B cell (primary cell): ENCODE measurements at regions not wholly inside any gene's neighbourhood (a gene's known extent, or its start where the extent isn't known, plus 50 kb on each side); places are given as distances from the start of the nearest gene placed in this dataset.

Experiments
- ATAC-seq: fragments of 200-7000 bp; cut with Tn5 transposase; one replicate; pipeline ENCODE4 v1.10.0; 2021; ENCODE audit warnings: low read depth, mild to moderate bottlenecking, moderate number of reproducible peaks, moderate library complexity
- CTCF ChIA-PET: fragments of 350-600 bp; sonication (Branson Sonifier 250); formaldehyde crosslinking; loops from one replicate; lab custom pipeline; 2021; ENCODE audit warnings: antibody characterized with exemption, inconsistent platforms; lab: Charles Lee
- POLR2A ChIA-PET: fragments of 350-600 bp; sonication (Branson Sonifier 250); formaldehyde crosslinking; loops from one replicate; lab custom pipeline; 2021; ENCODE audit warnings: antibody characterized with exemption; lab: Charles Lee
- DNase-seq: peaks from one replicate; pipeline ENCODE4 v3.0.0; 2013
- H2AFZ ChIP-seq: 2 replicates; pipeline ENCODE4 v1.6.1; 2012; ENCODE audit warnings: mild to moderate bottlenecking, low read depth, low read length; ENCODE audit not compliant: insufficient read depth, poor library complexity, severe bottlenecking
- H3K27ac ChIP-seq, 2 donors: 1 replicate in 1 of 2; 2 replicates in 1 of 2; pipeline ENCODE4 v1.5.1; 2012 to 2013; ENCODE audit warnings: low read length in 2 of 2, mild to moderate bottlenecking in 2 of 2, moderate library complexity in 1 of 2
- H3K27me3 ChIP-seq, 4 experiments: fragments of 200-600 bp in 1 of 4; sonication (generic) in 1 of 4; replicated peaks in 1 of 4; 1 replicate in 2 of 4; 2 replicates in 2 of 4; pipeline versions ENCODE4 v1.6.1 to v1.7.0; 2013 to 2016; ENCODE audit warnings: low read length in 3 of 4, mild to moderate bottlenecking in 2 of 4, mixed read lengths in 1 of 4, moderate library complexity in 1 of 4; ENCODE audit not compliant: insufficient read depth in 4 of 4, control insufficient read depth in 3 of 4; ENCODE audit errors: control extremely low read depth in 1 of 4
- H3K36me3 ChIP-seq, 2 experiments: replicated peaks in 1 of 2; 1 replicate in 1 of 2; 2 replicates in 1 of 2; pipeline versions ENCODE4 v1.6.1 to v1.7.1; 2013; ENCODE audit warnings: low read length in 1 of 2; ENCODE audit not compliant: insufficient read depth in 2 of 2, control insufficient read depth in 1 of 2; ENCODE audit errors: control extremely low read depth in 1 of 2, extremely low read depth in 1 of 2
- H3K4me1 ChIP-seq, 2 donors: fragments of 200-600 bp in 1 of 2; sonication (generic) in 1 of 2; 1 replicate in 1 of 2; 2 replicates in 1 of 2; pipeline versions ENCODE4 v1.5.1 to v1.6.1; 2013 to 2017; ENCODE audit warnings: low read length in 2 of 2; ENCODE audit not compliant: control insufficient read depth in 2 of 2, insufficient read depth in 2 of 2
- H3K4me2 ChIP-seq: replicated peaks from 2 replicates; pipeline ENCODE3; 2012; ENCODE audit warnings: mild to moderate bottlenecking, low read depth, low read length; ENCODE audit not compliant: poor library complexity, severe bottlenecking
- H3K4me3 ChIP-seq, 5 experiments: fragments of 200-600 bp in 1 of 5; sonication (generic) in 1 of 5; 1 replicate in 3 of 5; 2 replicates in 2 of 5; pipeline versions ENCODE4 v1.5.1 to v1.7.0; 2011 to 2016; ENCODE audit warnings: low read length in 4 of 5, mild to moderate bottlenecking in 4 of 5, low read depth in 2 of 5, control low read depth in 1 of 5, moderate library complexity in 1 of 5; ENCODE audit not compliant: insufficient read depth in 1 of 5; ENCODE audit errors: control extremely low read depth in 1 of 5, extremely low read depth in 1 of 5
- H3K79me2 ChIP-seq: fragments of 200-600 bp; sonication (generic); one replicate; pipeline ENCODE4 v1.6.0; 2016; ENCODE audit warnings: low read length; ENCODE audit not compliant: control insufficient read depth, insufficient read depth
- H3K9ac ChIP-seq: fragments of 200-600 bp; sonication (generic); 2 replicates; pipeline ENCODE4 v1.6.1; 2017; ENCODE audit warnings: mild to moderate bottlenecking, low read length, moderate library complexity
- H3K9me3 ChIP-seq, 3 donors: one replicate each; pipeline versions ENCODE4 v1.6.1 to v1.7.1; 2013; ENCODE audit warnings: low read length in 2 of 3; ENCODE audit not compliant: control insufficient read depth in 2 of 3, insufficient read depth in 1 of 3; ENCODE audit errors: control extremely low read depth in 1 of 3
- H4K20me1 ChIP-seq: 2 replicates; pipeline ENCODE4 v1.6.0; 2012; ENCODE audit warnings: mild to moderate bottlenecking, low read length; ENCODE audit not compliant: insufficient read depth, control insufficient read depth, poor library complexity, severe bottlenecking
- H3K27ac Mint-ChIP-seq: one replicate; pipeline ENCODE4 v1.8.0; 2021; ENCODE audit warnings: mixed read lengths
- H3K27me3 Mint-ChIP-seq: one replicate; pipeline ENCODE4 v1.8.0; 2021; ENCODE audit warnings: mixed read lengths
- H3K4me1 Mint-ChIP-seq: one replicate; pipeline ENCODE4 v1.8.0; 2021; ENCODE audit warnings: mixed read lengths
- H3K4me3 Mint-ChIP-seq: one replicate; pipeline ENCODE4 v1.8.0; 2021; ENCODE audit warnings: mixed read lengths
- H3K9me3 Mint-ChIP-seq: one replicate; pipeline ENCODE4 v1.8.0; 2022; ENCODE audit warnings: mixed read lengths; ENCODE audit not compliant: insufficient read depth
- EZH2 ChIP-seq: IDR thresholded peaks from 2 replicates; pipeline ENCODE4 v1.6.1; 2012; ENCODE audit warnings: borderline replicate concordance, low read depth, mild to moderate bottlenecking, moderate library complexity, low read length; ENCODE audit not compliant: insufficient read depth, poor library complexity, severe bottlenecking
- WGBS: methylation state at CpG from one replicate; pipeline ENCODE4 v1.1.5; 2013; ENCODE audit warnings: missing lambda C conversion rate; ENCODE audit not compliant: insufficient coverage; 5-methylcytosine and 5-hydroxymethylcytosine counted together
- intact Hi-C: fragments of 100-400 bp; cut with micrococcal nuclease; formaldehyde crosslinking; loops from one replicate; pipeline ENCODE4 v1.10.0; 2022
- TF ChIP-seq, protein P1 (sequence below): fragments of 200-600 bp; IDR thresholded peaks from one replicate; pipeline ENCODE4 v1.8.0; 2022; ENCODE audit warnings: antibody characterized with exemption, mild to moderate bottlenecking

DNA sequence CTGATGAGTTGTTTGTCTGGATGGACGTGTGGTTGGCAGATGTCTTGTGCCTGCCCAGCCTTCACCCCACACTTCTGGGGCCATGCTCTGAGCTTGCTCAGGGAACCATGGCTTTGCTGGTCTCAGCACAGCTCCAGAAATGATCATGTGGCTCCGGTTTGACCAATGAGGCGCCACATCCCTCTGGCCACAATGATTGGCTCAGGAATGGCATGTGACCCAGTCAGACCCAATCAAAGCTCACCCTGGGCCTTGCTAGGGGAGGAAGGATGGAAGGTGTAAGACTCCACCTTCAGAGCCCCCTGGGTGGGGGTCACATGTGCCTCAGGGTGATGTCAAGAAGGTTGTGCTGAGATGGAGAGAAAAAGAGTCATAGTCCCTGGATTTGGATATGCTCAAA lies 281.6 kb upstream of the SULF2 start:
- intact Hi-C loops, result no loop called here
- WGBS, result 95% methylated on average over 2 of the region's 3 CpGs
- no peak for ATAC-seq
- DNase-seq, result no peak
- Histone ChIP-seq H3K36me3 (no peaks in the 10 kb centered on the region), H3K27me3 (no peaks in the 10 kb centered on the region), H3K9ac (no peak overlapping the region), H3K4me1 (peaks cover 0 to 4% of the 10 kb centered on the region in 2 donors), H3K4me3 (no peak overlapping the region), H3K79me2 (no peaks in the 10 kb centered on the region), H4K20me1 (no peaks in the 10 kb centered on the region), H3K4me2 (no peak overlapping the region), H2AFZ (no peak overlapping the region), H3K9me3 (peaks cover 0 to 13% (median 0%) of the 10 kb centered on the region in 3 donors), H3K27ac (no peak overlapping the region)
- ChIA-PET CTCF (no interaction called here), POLR2A (no interaction called here)
- Mint-ChIP-seq H3K4me1 (peaks cover 7% of the 10 kb centered on the region), H3K4me3 (no peak overlapping the region), H3K27ac (no peak overlapping the region), H3K9me3 (peaks cover 3% of the 10 kb centered on the region), H3K27me3 (peaks cover 17% of the 10 kb centered on the region)
- no peak for TF ChIP-seq EZH2
- TF ChIP-seq, protein P1, sequence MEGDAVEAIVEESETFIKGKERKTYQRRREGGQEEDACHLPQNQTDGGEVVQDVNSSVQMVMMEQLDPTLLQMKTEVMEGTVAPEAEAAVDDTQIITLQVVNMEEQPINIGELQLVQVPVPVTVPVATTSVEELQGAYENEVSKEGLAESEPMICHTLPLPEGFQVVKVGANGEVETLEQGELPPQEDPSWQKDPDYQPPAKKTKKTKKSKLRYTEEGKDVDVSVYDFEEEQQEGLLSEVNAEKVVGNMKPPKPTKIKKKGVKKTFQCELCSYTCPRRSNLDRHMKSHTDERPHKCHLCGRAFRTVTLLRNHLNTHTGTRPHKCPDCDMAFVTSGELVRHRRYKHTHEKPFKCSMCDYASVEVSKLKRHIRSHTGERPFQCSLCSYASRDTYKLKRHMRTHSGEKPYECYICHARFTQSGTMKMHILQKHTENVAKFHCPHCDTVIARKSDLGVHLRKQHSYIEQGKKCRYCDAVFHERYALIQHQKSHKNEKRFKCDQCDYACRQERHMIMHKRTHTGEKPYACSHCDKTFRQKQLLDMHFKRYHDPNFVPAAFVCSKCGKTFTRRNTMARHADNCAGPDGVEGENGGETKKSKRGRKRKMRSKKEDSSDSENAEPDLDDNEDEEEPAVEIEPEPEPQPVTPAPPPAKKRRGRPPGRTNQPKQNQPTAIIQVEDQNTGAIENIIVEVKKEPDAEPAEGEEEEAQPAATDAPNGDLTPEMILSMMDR, result no peak

DNA sequence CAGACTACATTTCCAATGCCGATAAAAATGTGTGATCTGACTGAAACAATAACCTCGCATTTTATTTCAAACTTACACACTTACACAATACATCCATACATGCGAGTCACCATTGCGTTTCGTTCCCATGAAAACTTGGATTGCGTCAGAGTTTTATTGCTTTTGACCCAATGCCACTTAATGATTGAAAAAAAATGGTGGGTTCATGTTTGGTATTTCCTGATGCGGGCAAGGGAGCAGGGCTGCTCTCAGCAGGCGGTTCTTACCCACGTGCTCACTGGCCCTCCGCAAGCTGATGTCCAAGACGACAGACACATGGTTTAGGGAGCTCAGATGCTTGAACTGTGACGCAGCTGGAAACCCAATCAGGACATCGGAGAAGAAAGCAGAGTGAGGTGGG lies 281.0 kb upstream of the SULF2 start:
- Histone ChIP-seq H3K4me2 (no peak overlapping the region), H3K27me3 (no peaks in the 10 kb centered on the region), H3K9ac (no peak overlapping the region), H3K4me1 (peaks cover 0 to 4% of the 10 kb centered on the region in 2 donors), H3K27ac (no peak overlapping the region), H3K79me2 (no peaks in the 10 kb centered on the region), H4K20me1 (no peaks in the 10 kb centered on the region), H3K4me3 (no peak overlapping the region), H2AFZ (no peak overlapping the region), H3K36me3 (no peaks in the 10 kb centered on the region), H3K9me3 (peaks cover 0 to 13% (median 0%) of the 10 kb centered on the region in 3 donors)
- H3K4me3 Mint-ChIP-seq, result no peak overlapping the region
- ChIA-PET POLR2A (no interaction called here), CTCF (no interaction called here)
- intact Hi-C loops, result no loop called here
- ATAC-seq (no peak), DNase-seq (no peak)
- TF ChIP-seq, protein P1, result no peak
- 96% methylated on average over 8 of the region's 13 CpGs for WGBS
- H3K27me3 Mint-ChIP-seq, result peaks cover 16% of the 10 kb centered on the region
- no peak overlapping the region for H3K27ac Mint-ChIP-seq
- H3K4me1 Mint-ChIP-seq, result peaks cover 7% of the 10 kb centered on the region
- H3K9me3 Mint-ChIP-seq, result peaks cover 3% of the 10 kb centered on the region
